HG03342 (cell line): ENCODE measurements at regions not wholly inside any gene's neighbourhood (a gene's known extent, or its start where the extent isn't known, plus 50 kb on each side); places are given as distances from the start of the nearest gene placed in this dataset.
A peak's percentile ranks its signal among the peaks of the same experiment; 100 is the strongest.
"Not testable (repeated sequence)": the region's sequence is repeated elsewhere in the genome, so short reads cannot be mapped to it uniquely, and the experiment has no call there.

Experiments
- ATAC-seq: cut with Tn5 transposase; IDR thresholded peaks from one replicate; pipeline ENCODE4 v1.9.1; 2021; ENCODE audit warnings: mild to moderate bottlenecking, moderate library complexity; ENCODE audit not compliant: unreplicated experiment

GRCh38 chr14:77985211-77985615, 185.0 kb upstream of the NRXN3 start:
- no peak for ATAC-seq

- ATAC-seq, result no peak
These were observed 183.4 kb upstream of the NRXN3 start for GRCh38 chr14:77986773-77987172.

- no peak for ATAC-seq
These were observed 181.9 kb upstream of the NRXN3 start for GRCh38 chr14:77988096-77988870.

GRCh38 chr14:77988970-77989369, 181.2 kb upstream of the NRXN3 start:
- ATAC-seq, result no peak

- ATAC-seq, result no peak
These were observed 180.7 kb upstream of the NRXN3 start for GRCh38 chr14:77989441-77989991.

- no peak for ATAC-seq
These were observed 179.8 kb upstream of the NRXN3 start for GRCh38 chr14:77990337-77990736.

GRCh38 chr14:77991128-77991772, 178.9 kb upstream of the NRXN3 start:
- ATAC-seq, result no peak

- peak; percentile 95 for ATAC-seq
These were observed 164.8 kb upstream of the NRXN3 start for GRCh38 chr14:78005325-78005724.

- ATAC-seq, result no peak
These were observed 163.0 kb upstream of the NRXN3 start for GRCh38 chr14:78007160-78007559.

GRCh38 chr14:78010688-78011087, 159.5 kb upstream of the NRXN3 start:
- ATAC-seq, result no peak

- ATAC-seq, result not testable (repeated sequence)
These were observed 156.3 kb upstream of the NRXN3 start for GRCh38 chr14:78013911-78014310.

GRCh38 chr14:78016532-78016931, 153.6 kb upstream of the NRXN3 start:
- ATAC-seq, result no peak

- ATAC-seq, result no peak
These were observed 151.9 kb upstream of the NRXN3 start for GRCh38 chr14:78018283-78018682.

GRCh38 chr14:78022059-78022458, 148.1 kb upstream of the NRXN3 start:
- peak; percentile 98 for ATAC-seq

GRCh38 chr14:78023112-78023511, 147.1 kb upstream of the NRXN3 start:
- ATAC-seq, result no peak

- no peak for ATAC-seq
These were observed 141.7 kb upstream of the NRXN3 start for GRCh38 chr14:78028471-78028870.

- ATAC-seq, result no peak
These were observed 140.4 kb upstream of the NRXN3 start for GRCh38 chr14:78029601-78030372.

- no peak for ATAC-seq
These were observed 126.8 kb upstream of the NRXN3 start for GRCh38 chr14:78043349-78043748.

GRCh38 chr14:78048120-78048519, 122.1 kb upstream of the NRXN3 start:
- no peak for ATAC-seq

GRCh38 chr14:78056890-78057289, 113.3 kb upstream of the NRXN3 start:
- ATAC-seq, result not testable (repeated sequence)

GRCh38 chr14:78070344-78070743, 99.8 kb upstream of the NRXN3 start:
- no peak for ATAC-seq
